Epithelial cell of prostate (primary cell): ENCODE measurements at regions not wholly inside any gene's neighbourhood (a gene's known extent, or its start where the extent isn't known, plus 50 kb on each side); places are given as distances from the start of the nearest gene placed in this dataset.

Source experiments
- DNase-seq: peaks from one replicate; pipeline ENCODE4 v3.0.0-alpha.2; 2011; ENCODE audit warnings: low read depth, low spot score
- H3K27ac ChIP-seq: fragments of 450-650 bp; 2 replicates; pipeline ENCODE4 v1.5.1; 2017; ENCODE audit warnings: mild to moderate bottlenecking

- H3K27ac ChIP-seq, result no peak overlapping the region
- no peak for DNase-seq
Measured at GRCh38 chr11:33646629-33647028, 54.0 kb downstream of the C11orf91 start.

- no peak for DNase-seq
- H3K27ac ChIP-seq, result no peak overlapping the region
Measured at GRCh38 chr11:33646168-33646567, 54.5 kb downstream of the C11orf91 start.

GRCh38 chr11:33645686-33646085 is 54.9 kb downstream of the C11orf91 start:
- DNase-seq, result no peak
- H3K27ac ChIP-seq, result no peak overlapping the region

GRCh38 chr11:33643167-33643824 is 57.3 kb downstream of the C11orf91 start:
- peak overlapping the region; percentile 58 for H3K27ac ChIP-seq
- DNase-seq, result no peak

GRCh38 chr11:33642461-33643166 is 58.0 kb downstream of the C11orf91 start:
- peak; percentile 43 for DNase-seq
- H3K27ac ChIP-seq, result peak overlapping the region; percentile 58

- H3K27ac ChIP-seq, result no peak overlapping the region
- no peak for DNase-seq
Measured at GRCh38 chr11:33640730-33641371, 59.8 kb downstream of the C11orf91 start.

GRCh38 chr11:33638608-33639007 is 62.0 kb downstream of the C11orf91 start:
- DNase-seq, result no peak
- no peak overlapping the region for H3K27ac ChIP-seq

- peak; percentile 82 for DNase-seq
- H3K27ac ChIP-seq, result peak overlapping the region; percentile 93
Measured at GRCh38 chr11:33636104-33636503, 64.5 kb downstream of the C11orf91 start.

GRCh38 chr11:33635161-33635560 is 65.5 kb downstream of the C11orf91 start:
- DNase-seq, result no peak
- peak overlapping the region; percentile 93 for H3K27ac ChIP-seq

- peak; percentile 73 for DNase-seq
Measured at GRCh38 chr11:33634291-33634834, 66.3 kb downstream of the C11orf91 start.

GRCh38 chr11:33633251-33634003 is 67.2 kb downstream of the C11orf91 start:
- peak; percentile 89 for DNase-seq
- peak overlapping the region; percentile 93 for H3K27ac ChIP-seq

More at GRCh38 chr11:33634291-33634834, 66.3 kb downstream of the C11orf91 start:
- peak overlapping the region; percentile 93 for H3K27ac ChIP-seq

GRCh38 chr11:33631749-33632091 is 68.9 kb downstream of the C11orf91 start:
- peak overlapping the region; percentile 52 for H3K27ac ChIP-seq
- no peak for DNase-seq

GRCh38 chr11:33630936-33631748 is 69.5 kb downstream of the C11orf91 start:
- H3K27ac ChIP-seq, result peak overlapping the region; percentile 52

GRCh38 chr11:33624083-33624482 is 76.5 kb downstream of the C11orf91 start:
- no peak for DNase-seq

More at GRCh38 chr11:33630936-33631748, 69.5 kb downstream of the C11orf91 start:
- peak; percentile 64 for DNase-seq

GRCh38 chr11:33622806-33623205 is 77.8 kb downstream of the C11orf91 start:
- DNase-seq, result no peak
- H3K27ac ChIP-seq, result no peak overlapping the region

More at GRCh38 chr11:33624083-33624482, 76.5 kb downstream of the C11orf91 start:
- no peak overlapping the region for H3K27ac ChIP-seq

- no peak overlapping the region for H3K27ac ChIP-seq
- no peak for DNase-seq
Measured at GRCh38 chr11:33622186-33622585, 78.4 kb downstream of the C11orf91 start.

GRCh38 chr11:33620423-33621171 is 80.0 kb downstream of the C11orf91 start:
- H3K27ac ChIP-seq, result no peak overlapping the region
- no peak for DNase-seq

- DNase-seq, result no peak
- H3K27ac ChIP-seq, result no peak overlapping the region
Measured at GRCh38 chr11:33618956-33619355, 81.7 kb downstream of the C11orf91 start.

- H3K27ac ChIP-seq, result no peak overlapping the region
- no peak for DNase-seq
Measured at GRCh38 chr11:33618351-33618710, 82.3 kb downstream of the C11orf91 start.
